Muscle layer of duodenum (tissue), 2 donors: ENCODE measurements at regions not wholly inside any gene's neighbourhood (a gene's known extent, or its start where the extent isn't known, plus 50 kb on each side); places are given as distances from the start of the nearest gene placed in this dataset.
"Not testable (repeated sequence)": the region's sequence is repeated elsewhere in the genome, so short reads cannot be mapped to it uniquely, and the experiment has no call there.

Source experiments
- H3K27ac ChIP-seq: one replicate; pipeline ENCODE4 v1.7.0; 2013; ENCODE audit warnings: mild to moderate bottlenecking, low read length
- H3K27me3 ChIP-seq: one replicate; pipeline ENCODE4 v1.7.0; 2013; ENCODE audit warnings: low read depth, mild to moderate bottlenecking, control low read depth, low read length
- H3K36me3 ChIP-seq, 2 donors: one replicate each; pipeline ENCODE4 v1.7.0; 2013; ENCODE audit warnings: low read length in 2 of 2, control low read depth in 1 of 2, mild to moderate bottlenecking in 1 of 2; ENCODE audit not compliant: insufficient read depth in 2 of 2, control insufficient read depth in 1 of 2
- H3K4me1 ChIP-seq, 2 donors: one replicate each; pipeline ENCODE4 v1.7.0; 2013; ENCODE audit warnings: low read length in 2 of 2, mild to moderate bottlenecking in 2 of 2, control low read depth in 1 of 2, moderate library complexity in 1 of 2; ENCODE audit not compliant: insufficient read depth in 2 of 2, control insufficient read depth in 1 of 2
- H3K4me3 ChIP-seq, 2 donors: one replicate each; pipeline ENCODE4 v1.7.0; 2013; ENCODE audit warnings: low read length in 2 of 2, low read depth in 1 of 2, mild to moderate bottlenecking in 1 of 2
- H3K9me3 ChIP-seq, 2 donors: one replicate each; pipeline ENCODE4 v1.7.0; 2013; ENCODE audit warnings: low read length in 2 of 2, control low read depth in 1 of 2, mild to moderate bottlenecking in 1 of 2; ENCODE audit not compliant: control insufficient read depth in 1 of 2
- donor health status: healthy.

- Histone ChIP-seq H3K4me3 (no peak overlapping the region), H3K9me3 (no peaks in the 10 kb centered on the region), H3K36me3 (no peaks in the 10 kb centered on the region), H3K4me1 (no peaks in the 10 kb centered on the region), H3K27ac (no peak overlapping the region), H3K27me3 (no peaks in the 10 kb centered on the region)
Observed at GRCh38 chr3:21989341-21990042, 238.5 kb upstream of the ZNF385D start.

- Histone ChIP-seq H3K36me3 (no peaks in the 10 kb centered on the region), H3K4me3 (no peak overlapping the region), H3K4me1 (no peaks in the 10 kb centered on the region), H3K27ac (no peak overlapping the region), H3K9me3 (no peaks in the 10 kb centered on the region), H3K27me3 (no peaks in the 10 kb centered on the region)
Observed at GRCh38 chr3:21991061-21991460, 240.1 kb upstream of the ZNF385D start.

GRCh38 chr3:21995079-21995607 is 244.1 kb upstream of the ZNF385D start:
- Histone ChIP-seq H3K27me3 (no peaks in the 10 kb centered on the region), H3K9me3 (peaks cover 0 to under 1% of the 10 kb centered on the region in 2 donors), H3K4me3 (no peak overlapping the region), H3K27ac (no peak overlapping the region), H3K4me1 (no peaks in the 10 kb centered on the region), H3K36me3 (no peaks in the 10 kb centered on the region)

GRCh38 chr3:22007368-22007767 is 256.4 kb upstream of the ZNF385D start:
- Histone ChIP-seq H3K4me1 (no peaks in the 10 kb centered on the region), H3K36me3 (no peaks in the 10 kb centered on the region), H3K4me3 (no peak overlapping the region), H3K27ac (no peak overlapping the region), H3K9me3 (no peaks in the 10 kb centered on the region), H3K27me3 (no peaks in the 10 kb centered on the region)

GRCh38 chr3:22010997-22011396 is 260.0 kb upstream of the ZNF385D start:
- H3K4me3 ChIP-seq: no peak overlapping the region
- H3K9me3 ChIP-seq: no peaks in the 10 kb centered on the region
- no peaks in the 10 kb centered on the region for H3K27me3 ChIP-seq
- no peak overlapping the region for H3K27ac ChIP-seq
- H3K4me1 ChIP-seq: no peaks in the 10 kb centered on the region
- H3K36me3 ChIP-seq: no peaks in the 10 kb centered on the region

- Histone ChIP-seq H3K9me3 (no peaks in the 10 kb centered on the region), H3K27me3 (no peaks in the 10 kb centered on the region), H3K27ac (no peak overlapping the region), H3K4me3 (no peak overlapping the region), H3K4me1 (no peaks in the 10 kb centered on the region), H3K36me3 (no peaks in the 10 kb centered on the region)
Observed at GRCh38 chr3:22012471-22012870, 261.5 kb upstream of the ZNF385D start.

- Histone ChIP-seq H3K36me3 (no peaks in the 10 kb centered on the region), H3K4me1 (no peaks in the 10 kb centered on the region), H3K27me3 (no peaks in the 10 kb centered on the region), H3K4me3 (no peak overlapping the region), H3K9me3 (no peaks in the 10 kb centered on the region), H3K27ac (no peak overlapping the region)
Observed at GRCh38 chr3:22013641-22014040, 262.6 kb upstream of the ZNF385D start.

- H3K36me3 ChIP-seq: no peaks in the 10 kb centered on the region
- no peaks in the 10 kb centered on the region for H3K4me1 ChIP-seq
- no peak overlapping the region for H3K27ac ChIP-seq
- no peaks in the 10 kb centered on the region for H3K9me3 ChIP-seq
- H3K4me3 ChIP-seq: no peak overlapping the region
- no peaks in the 10 kb centered on the region for H3K27me3 ChIP-seq
Observed at GRCh38 chr3:22016197-22016596, 265.2 kb upstream of the ZNF385D start.

GRCh38 chr3:22024638-22025037 is 273.6 kb upstream of the ZNF385D start:
- not testable (repeated sequence) for H3K9me3 ChIP-seq, H3K27ac ChIP-seq, H3K36me3 ChIP-seq, H3K4me3 ChIP-seq, H3K27me3 ChIP-seq, H3K4me1 ChIP-seq

GRCh38 chr3:22029480-22029879 is 278.5 kb upstream of the ZNF385D start:
- Histone ChIP-seq H3K4me3 (no peak overlapping the region), H3K27ac (no peak overlapping the region), H3K9me3 (peaks cover 0 to 4% of the 10 kb centered on the region in 2 donors), H3K27me3 (no peaks in the 10 kb centered on the region), H3K36me3 (no peaks in the 10 kb centered on the region), H3K4me1 (no peaks in the 10 kb centered on the region)

- no peak overlapping the region for H3K4me3 ChIP-seq
- no peaks in the 10 kb centered on the region for H3K36me3 ChIP-seq
- H3K4me1 ChIP-seq: no peaks in the 10 kb centered on the region
- H3K9me3 ChIP-seq: no peaks in the 10 kb centered on the region
- no peaks in the 10 kb centered on the region for H3K27me3 ChIP-seq
- no peak overlapping the region for H3K27ac ChIP-seq
Observed at GRCh38 chr3:22039161-22039560, 288.2 kb upstream of the ZNF385D start.

GRCh38 chr3:22040150-22040549 is 289.1 kb upstream of the ZNF385D start:
- no peaks in the 10 kb centered on the region for H3K27me3 ChIP-seq
- no peak overlapping the region for H3K27ac ChIP-seq
- H3K4me3 ChIP-seq: no peak overlapping the region
- H3K4me1 ChIP-seq: no peaks in the 10 kb centered on the region
- H3K36me3 ChIP-seq: no peaks in the 10 kb centered on the region
- H3K9me3 ChIP-seq: no peaks in the 10 kb centered on the region
